GM21526 (cell line): ENCODE measurements at regions not wholly inside any gene's neighbourhood (a gene's known extent, or its start where the extent isn't known, plus 50 kb on each side); places are given as distances from the start of the nearest gene placed in this dataset.
"Not testable (repeated sequence)": the region's sequence is repeated elsewhere in the genome, so short reads cannot be mapped to it uniquely, and the experiment has no call there.

Experiments used
- ATAC-seq: cut with Tn5 transposase; IDR thresholded peaks from one replicate; pipeline ENCODE4 v1.9.1; 2021; ENCODE audit warnings: moderate library complexity; ENCODE audit not compliant: unreplicated experiment, low FRiP score

GRCh38 chr10:31687663-31688482 lies 240.8 kb downstream of the ARHGAP12 start:
- no peak for ATAC-seq

DNA sequence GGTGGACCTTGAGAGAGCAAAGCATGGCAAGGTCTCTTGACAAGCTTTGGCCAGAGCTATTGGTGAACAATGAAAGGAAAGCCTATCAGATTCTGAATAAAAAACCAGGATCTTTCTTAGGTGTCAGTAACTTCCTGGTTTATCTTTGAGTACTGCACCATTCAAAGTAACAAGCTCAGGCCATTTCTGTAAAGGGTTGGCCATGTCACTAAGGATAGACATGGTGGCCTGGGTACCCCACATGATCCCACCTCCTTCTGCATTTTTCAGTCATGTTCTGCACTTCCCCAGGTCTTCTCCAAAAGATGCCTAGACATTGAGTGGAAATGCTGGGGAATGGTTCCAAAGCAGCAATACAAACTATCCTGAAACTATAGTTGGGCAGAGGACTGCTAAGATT lies 242.0 kb downstream of the ARHGAP12 start:
- no peak for ATAC-seq

GRCh38 chr10:31683682-31684081 lies 244.9 kb downstream of the ARHGAP12 start:
- ATAC-seq, result no peak

- no peak for ATAC-seq
Measured at GRCh38 chr10:31679936-31680335, 248.7 kb downstream of the ARHGAP12 start.

- no peak for ATAC-seq
Measured at GRCh38 chr10:31678575-31679516, 249.8 kb downstream of the ARHGAP12 start.

DNA sequence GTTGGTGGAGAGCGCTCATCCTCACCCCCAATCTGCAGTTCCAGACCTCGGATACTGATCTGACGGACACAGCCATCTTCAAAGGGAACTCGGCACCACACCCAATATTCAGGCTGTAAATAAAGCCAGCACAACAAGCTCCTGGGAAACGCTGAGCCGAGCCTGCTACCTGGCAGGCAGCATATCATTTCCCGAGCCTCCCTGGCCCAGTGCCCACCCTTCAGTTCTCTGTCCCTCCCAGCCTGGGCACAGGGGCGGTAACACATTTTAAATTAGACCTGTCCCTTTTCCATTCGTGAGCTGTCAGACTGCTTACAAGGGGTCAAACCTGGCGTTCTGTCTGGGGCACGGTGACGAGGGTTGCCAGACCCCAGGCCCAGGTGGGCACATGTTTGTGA lies 250.5 kb downstream of the ARHGAP12 start:
- no peak for ATAC-seq

DNA sequence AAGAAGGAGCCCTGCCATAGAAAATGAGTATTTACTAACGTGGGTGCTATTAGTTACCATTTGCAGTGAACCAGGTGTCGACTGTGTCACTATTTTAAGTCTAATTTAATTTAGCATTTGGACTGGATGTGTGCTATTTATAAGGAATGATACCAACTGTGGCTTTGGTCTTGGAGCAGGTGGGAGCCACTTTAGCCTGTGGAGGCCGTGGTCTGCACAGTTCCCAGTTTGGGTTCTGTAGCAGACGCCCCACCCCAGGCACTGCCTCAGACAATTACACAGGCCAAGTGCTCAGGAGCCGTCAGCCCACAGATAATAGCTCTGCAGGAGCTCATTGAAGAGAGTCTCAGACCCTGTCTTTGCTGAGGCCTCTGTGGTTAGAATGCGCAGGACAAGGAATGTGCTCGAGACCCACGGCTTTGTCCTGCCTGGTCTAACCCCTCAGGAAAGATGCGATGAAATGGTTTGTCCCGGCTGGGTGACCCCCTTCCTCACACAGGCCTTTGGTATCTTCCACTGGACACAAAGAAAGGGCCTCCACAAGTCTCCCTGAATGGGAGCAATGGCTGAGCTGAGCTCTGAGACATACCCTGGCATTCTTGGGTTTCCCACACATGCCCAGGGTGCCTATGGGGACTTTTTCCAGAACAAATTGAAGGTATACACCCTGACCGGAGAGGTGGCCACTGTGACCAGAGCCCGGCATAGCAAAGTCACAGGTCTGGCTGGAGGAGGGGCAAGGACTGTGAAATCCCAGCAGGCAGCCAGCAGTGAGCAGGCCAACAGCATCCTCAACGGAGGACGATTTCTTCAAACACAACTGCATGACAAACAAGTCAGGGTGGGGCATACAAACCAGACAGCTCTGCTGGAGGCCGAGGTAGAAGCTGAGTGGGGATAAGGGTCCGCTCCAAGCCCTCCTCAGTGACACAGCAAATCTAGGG lies 251.2 kb downstream of the ARHGAP12 start:
- ATAC-seq, result no peak

GRCh38 chr10:31675726-31676125 lies 252.9 kb downstream of the ARHGAP12 start:
- ATAC-seq, result no peak

DNA sequence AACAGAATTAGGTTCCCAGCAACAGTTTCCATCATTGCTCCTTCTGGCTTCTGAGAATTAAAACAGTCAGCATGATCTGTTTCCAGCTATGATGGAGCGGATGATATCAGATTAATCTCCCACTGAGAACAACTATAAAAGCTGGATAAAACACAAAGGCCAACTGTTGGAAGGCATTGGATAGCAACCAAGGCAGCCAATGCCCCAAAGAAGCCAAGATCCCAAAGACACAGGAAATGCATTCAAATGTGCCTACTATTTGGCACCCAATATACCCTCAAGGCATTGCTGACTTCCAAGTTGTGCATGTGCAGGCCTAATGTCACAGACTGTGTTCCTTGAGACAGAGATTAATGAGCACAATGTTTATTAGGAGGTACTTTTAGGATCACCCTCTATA lies 259.3 kb downstream of the ARHGAP12 start:
- no peak for ATAC-seq

DNA sequence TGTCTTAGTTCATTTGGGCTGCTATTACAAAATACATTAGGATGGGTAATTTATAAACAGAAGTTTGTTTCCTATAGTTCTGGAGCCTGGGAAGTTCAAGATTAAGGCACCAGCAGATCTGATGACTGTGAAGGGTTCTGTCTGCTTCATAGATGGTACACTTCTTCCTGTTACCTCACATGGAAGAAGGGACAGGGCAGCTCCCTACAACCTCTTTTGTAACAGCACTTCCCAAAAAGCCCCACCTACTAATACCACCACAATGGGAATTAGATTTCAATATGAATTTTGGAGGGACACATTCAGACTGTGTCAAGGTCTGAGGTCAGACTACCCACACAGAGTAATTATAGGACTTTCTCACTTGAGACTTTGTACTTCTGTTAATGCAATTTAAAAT lies 260.3 kb downstream of the ARHGAP12 start:
- no peak for ATAC-seq

GRCh38 chr10:31665764-31666279 lies 262.8 kb downstream of the ARHGAP12 start:
- ATAC-seq, result not testable (repeated sequence)

GRCh38 chr10:31664803-31665202 lies 263.8 kb downstream of the ARHGAP12 start:
- ATAC-seq, result no peak

GRCh38 chr10:31664071-31664470 lies 264.6 kb downstream of the ARHGAP12 start:
- ATAC-seq, result not testable (repeated sequence)

- no peak for ATAC-seq
Measured at GRCh38 chr10:31660300-31660699, 268.3 kb downstream of the ARHGAP12 start.

DNA sequence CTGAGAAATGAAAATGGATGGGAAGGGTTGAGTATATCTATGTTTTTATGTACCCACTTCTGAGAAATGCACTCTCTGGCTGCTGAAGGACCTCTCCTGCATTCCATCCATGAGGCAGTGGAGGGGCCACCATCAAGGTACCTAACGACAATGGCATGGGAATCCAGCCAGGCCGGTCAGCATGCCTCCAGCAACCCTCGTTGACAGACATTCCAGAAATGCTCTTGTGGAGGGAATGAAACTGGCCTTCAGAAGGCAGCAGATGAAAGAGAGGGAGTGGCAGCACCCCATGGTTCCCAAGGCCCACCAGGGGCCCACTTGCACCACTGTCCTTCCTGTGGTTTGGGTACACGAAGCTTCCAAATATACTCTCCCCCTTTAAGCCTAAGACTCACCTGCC lies 269.0 kb downstream of the ARHGAP12 start:
- no peak for ATAC-seq

- ATAC-seq, result no peak
Measured at GRCh38 chr10:31657434-31657872, 271.2 kb downstream of the ARHGAP12 start.

- no peak for ATAC-seq
Measured at GRCh38 chr10:31656851-31657433, 271.7 kb downstream of the ARHGAP12 start.

GRCh38 chr10:31652038-31652437 lies 276.6 kb downstream of the ARHGAP12 start:
- no peak for ATAC-seq

DNA sequence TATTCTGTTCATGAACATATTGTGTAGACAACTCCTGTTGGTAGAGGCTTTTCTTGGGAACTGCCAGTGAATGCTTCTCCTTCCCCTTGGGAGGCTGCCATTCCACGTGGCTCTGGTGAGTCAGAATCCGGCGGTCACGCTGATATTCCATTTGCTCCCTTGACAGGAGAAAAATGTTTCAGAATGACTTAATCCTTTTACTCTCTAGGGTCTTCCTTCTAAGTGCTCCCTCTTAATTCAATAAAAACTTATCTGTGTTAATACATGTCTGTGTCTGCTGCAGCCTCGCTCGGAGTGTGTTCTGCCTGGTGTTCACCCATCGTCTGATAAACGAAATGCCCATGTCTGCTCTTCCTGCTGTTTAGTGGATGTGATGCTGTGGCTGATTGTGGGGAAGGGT lies 278.6 kb downstream of the ARHGAP12 start:
- ATAC-seq, result no peak

DNA sequence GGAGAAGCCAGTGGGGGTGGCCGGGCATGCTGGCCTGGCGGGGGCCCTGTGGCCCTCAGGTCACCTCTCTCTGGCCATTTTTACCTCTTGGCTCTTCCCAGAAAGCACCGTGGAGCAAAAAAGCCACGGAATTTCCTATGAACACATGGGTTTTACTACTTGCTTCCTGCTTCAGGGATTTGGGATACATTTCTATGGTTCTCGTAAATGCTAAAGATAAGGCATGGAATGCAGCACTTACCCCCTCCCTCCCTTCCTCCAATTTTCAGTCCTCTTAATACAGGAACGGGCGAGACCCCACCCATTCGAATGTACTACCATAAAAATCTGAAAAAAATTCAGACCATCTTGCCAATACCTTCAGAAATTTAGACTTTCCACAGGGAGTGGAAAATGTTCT lies 279.7 kb downstream of the ARHGAP12 start:
- ATAC-seq, result no peak
